ENCODE measurements at regions not wholly inside any gene's neighbourhood (a gene's known extent, or its start where the extent isn't known, plus 50 kb on each side); places are given as distances from the start of the nearest gene placed in this dataset.

DNA sequence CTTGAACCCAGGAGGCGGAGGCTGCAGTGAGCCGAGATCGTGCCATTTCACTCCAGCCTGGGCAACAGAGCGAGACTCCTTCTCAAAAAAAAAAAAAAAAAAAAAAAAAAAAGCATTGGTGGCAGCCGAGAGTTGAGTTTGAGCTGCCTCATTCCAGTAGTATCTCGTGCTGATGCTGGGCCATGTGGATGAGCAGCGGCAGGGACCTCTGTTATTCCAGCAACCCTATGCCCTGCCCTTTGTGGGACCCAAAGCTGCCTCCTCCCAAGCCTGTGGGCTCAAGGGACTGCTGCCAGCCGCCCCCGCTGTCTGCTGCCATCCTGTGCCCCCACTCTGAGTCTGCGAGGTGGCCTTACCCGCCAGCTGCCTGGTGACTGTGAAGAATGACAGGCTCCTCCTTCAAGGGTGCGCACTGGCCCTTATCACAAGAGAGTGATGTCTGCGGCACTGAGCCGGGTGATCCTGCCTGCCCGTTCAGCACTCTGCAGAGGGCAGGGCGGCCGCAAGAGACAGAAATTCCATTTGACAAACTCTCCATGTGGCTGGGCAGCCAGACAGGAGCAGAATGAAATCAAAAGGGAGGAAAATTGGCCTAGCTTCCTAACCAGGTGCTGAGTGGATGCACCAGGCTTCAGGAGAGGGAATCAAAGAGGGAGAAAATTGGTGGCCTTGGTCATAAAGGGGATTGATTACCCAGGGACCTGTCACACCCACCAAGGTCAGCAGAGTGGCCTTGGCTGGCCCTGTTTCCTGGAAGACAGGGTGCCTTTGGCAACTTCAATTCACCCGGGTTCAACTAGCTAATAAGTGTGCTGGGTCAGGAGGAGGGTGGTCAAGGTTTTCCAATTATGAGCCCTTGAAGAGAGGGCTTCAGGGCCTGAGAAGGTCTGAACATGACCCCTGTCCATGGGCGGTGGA, 65.3 kb upstream of the ZMIZ1 start:
- 55 to 60% (median 56%) methylated on average over 9 to 19 of the region's 19 CpGs for WGBS, 4 donors
- DNase-seq = peak; percentile 63 to 93 (median 90)
- Histone ChIP-seq H3K4me3 (no peak overlapping the region), H3K9me3 (replicated peaks in 1 of 3) (no peaks in the 10 kb centered on the region), H3K27me3 (no peaks in the 10 kb centered on the region), H3K27ac (peak overlapping the region; percentile 17 to 86 (median 63)), H3K36me3 (replicated peaks in 1 of 2) (no peaks in the 10 kb centered on the region), H3K4me1 (replicated peaks in 1 of 2) (peaks cover 0 to 35% of the 10 kb centered on the region in 2 donors)
- intact Hi-C loops (cut with DNase I) = loop anchor here in 1 of 2 donors (10.0 kb wide), 1 partner anchor 61 kb away; the partner anchor contains the start of gene ZMIZ1
- TF ChIP-seq POLR2A (IDR thresholded peaks at IDR 0.05) = peak in 1 of 2 donors; percentile 69
- TF ChIP-seq, protein P1, sequence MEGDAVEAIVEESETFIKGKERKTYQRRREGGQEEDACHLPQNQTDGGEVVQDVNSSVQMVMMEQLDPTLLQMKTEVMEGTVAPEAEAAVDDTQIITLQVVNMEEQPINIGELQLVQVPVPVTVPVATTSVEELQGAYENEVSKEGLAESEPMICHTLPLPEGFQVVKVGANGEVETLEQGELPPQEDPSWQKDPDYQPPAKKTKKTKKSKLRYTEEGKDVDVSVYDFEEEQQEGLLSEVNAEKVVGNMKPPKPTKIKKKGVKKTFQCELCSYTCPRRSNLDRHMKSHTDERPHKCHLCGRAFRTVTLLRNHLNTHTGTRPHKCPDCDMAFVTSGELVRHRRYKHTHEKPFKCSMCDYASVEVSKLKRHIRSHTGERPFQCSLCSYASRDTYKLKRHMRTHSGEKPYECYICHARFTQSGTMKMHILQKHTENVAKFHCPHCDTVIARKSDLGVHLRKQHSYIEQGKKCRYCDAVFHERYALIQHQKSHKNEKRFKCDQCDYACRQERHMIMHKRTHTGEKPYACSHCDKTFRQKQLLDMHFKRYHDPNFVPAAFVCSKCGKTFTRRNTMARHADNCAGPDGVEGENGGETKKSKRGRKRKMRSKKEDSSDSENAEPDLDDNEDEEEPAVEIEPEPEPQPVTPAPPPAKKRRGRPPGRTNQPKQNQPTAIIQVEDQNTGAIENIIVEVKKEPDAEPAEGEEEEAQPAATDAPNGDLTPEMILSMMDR (IDR thresholded peaks at IDR 0.05) = peak in 4 of 6 experiments; percentile 8 to 43 (median 36)

DNA sequence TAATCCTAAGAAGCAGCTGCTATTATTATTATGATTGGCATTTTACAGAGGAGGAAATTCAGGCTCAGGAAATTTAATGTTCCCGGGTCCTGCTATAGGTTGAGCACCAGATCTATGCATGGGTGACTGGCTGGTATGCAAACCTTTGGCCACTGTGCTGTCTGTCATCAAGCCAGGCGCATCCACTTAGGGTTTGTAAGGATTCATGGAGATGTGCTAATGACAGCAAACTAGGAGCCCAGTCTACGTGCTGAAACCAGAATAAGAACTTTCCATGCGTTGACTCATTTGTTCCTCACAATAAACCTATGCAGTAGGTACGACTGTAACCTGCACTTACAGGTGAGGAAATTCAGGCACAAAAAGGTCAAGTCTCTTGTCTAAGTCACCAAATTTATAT, 64.5 kb upstream of the ZMIZ1 start:
- Histone ChIP-seq H3K9me3 (replicated peaks in 1 of 3) (no peaks in the 10 kb centered on the region), H3K27ac (peak overlapping the region in 1 of 5 donors; percentile 82), H3K36me3 (replicated peaks in 1 of 2) (no peaks in the 10 kb centered on the region), H3K4me1 (replicated peaks in 1 of 2) (peaks cover 0 to 35% of the 10 kb centered on the region in 2 donors), H3K27me3 (no peaks in the 10 kb centered on the region), H3K4me3 (no peak overlapping the region)
- DNase-seq = no peak
- no peak for TF ChIP-seq POLR2A (IDR thresholded peaks at IDR 0.05)
- TF ChIP-seq, protein P1 (IDR thresholded peaks at IDR 0.05) = no peak
- intact Hi-C loops (cut with DNase I) = loop anchor here in 1 of 2 donors (10.0 kb wide), 1 partner anchor 60 kb away; the partner anchor contains the start of gene ZMIZ1
- 74 to 96% (median 84%) methylated on average over 5 of the region's 5 CpGs for WGBS, 4 donors

DNA sequence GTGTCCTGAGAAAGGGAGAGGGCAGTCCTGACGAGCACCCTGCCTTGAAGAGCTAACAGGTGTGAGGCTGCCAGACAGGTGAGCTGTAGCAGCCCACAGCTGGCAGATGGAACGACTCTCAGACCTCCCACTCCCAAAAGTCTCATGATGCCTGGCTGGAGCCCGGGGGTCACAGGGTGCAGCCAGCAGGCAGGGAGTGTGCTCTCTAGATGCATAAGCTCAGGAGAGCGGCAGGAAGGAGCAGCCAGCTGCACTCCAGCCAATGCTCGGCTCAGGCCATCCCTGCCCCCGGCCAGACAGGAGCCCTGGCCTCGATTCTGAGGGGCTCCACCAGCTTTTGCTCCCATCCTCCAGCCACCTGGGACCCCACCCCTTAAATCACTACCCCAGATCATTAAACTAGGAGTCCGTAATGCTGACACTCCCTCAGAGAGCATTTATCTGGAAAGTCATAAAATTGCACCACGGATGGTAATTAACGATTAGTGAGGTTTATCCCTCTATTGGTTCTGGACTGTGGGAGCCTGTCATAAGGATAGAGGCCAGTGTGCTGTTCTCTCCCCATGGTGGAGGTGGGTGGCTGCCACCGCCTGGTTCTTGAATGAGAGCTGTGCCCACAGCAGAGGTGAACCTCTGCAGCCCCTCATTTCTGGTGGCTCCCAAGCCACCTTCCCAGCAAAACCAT, 63.5 kb upstream of the ZMIZ1 start:
- no peak for DNase-seq
- WGBS, 4 donors = 70 to 84% (median 78%) methylated on average over 6 to 11 of the region's 11 CpGs
- H3K4me3 ChIP-seq = no peak overlapping the region
- no peak overlapping the region for H3K27ac ChIP-seq
- H3K9me3 ChIP-seq (replicated peaks in 1 of 3) = no peaks in the 10 kb centered on the region
- H3K36me3 ChIP-seq (replicated peaks in 1 of 2) = no peaks in the 10 kb centered on the region
- intact Hi-C loops (cut with DNase I) = loop anchor here in 1 of 2 donors (10.0 kb wide), 1 partner anchor 60 kb away; the partner anchor contains the start of gene ZMIZ1
- peaks cover 0 to 35% of the 10 kb centered on the region in 2 donors for H3K4me1 ChIP-seq (replicated peaks in 1 of 2)
- TF ChIP-seq POLR2A (IDR thresholded peaks at IDR 0.05) = no peak
- TF ChIP-seq, protein P1 (IDR thresholded peaks at IDR 0.05) = no peak
- H3K27me3 ChIP-seq = no peaks in the 10 kb centered on the region

DNA sequence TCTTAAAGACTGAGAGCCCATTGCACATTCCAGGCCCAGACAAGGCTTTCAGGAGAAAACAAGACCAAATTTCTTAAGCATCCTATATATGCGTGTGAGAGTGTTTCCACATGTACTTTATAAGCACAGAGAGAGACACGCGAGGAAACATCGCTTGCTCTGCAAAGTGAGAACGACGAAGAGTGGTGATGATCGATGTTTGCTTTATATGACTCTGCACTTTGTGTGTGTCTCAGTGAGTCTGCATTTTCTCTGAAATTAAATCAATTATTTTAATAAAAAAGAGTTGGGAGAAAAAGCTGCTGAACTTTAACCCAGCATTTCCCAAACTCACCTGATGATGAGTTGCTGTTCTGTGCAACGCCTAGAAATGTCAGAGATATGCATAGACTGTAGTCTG, 61.7 kb upstream of the ZMIZ1 start:
- Histone ChIP-seq H3K27ac (no peak overlapping the region), H3K9me3 (replicated peaks in 1 of 3) (no peaks in the 10 kb centered on the region), H3K4me1 (replicated peaks in 1 of 2) (peaks cover 0 to 26% of the 10 kb centered on the region in 2 donors), H3K27me3 (no peaks in the 10 kb centered on the region), H3K36me3 (replicated peaks in 1 of 2) (no peaks in the 10 kb centered on the region), H3K4me3 (no peak overlapping the region)
- DNase-seq = no peak
- no peak for TF ChIP-seq POLR2A (IDR thresholded peaks at IDR 0.05)
- TF ChIP-seq, protein P1 (IDR thresholded peaks at IDR 0.05) = no peak
- intact Hi-C loops (cut with DNase I) = loop anchor here in 1 of 2 donors (10.0 kb wide), 1 partner anchor 58 kb away; the partner anchor contains the start of gene ZMIZ1
- 85 to 90% (median 89%) methylated on average over 8 of the region's 8 CpGs for WGBS, 4 donors
